HG03139 (cell line): ENCODE measurements at regions not wholly inside any gene's neighbourhood (a gene's known extent, or its start where the extent isn't known, plus 50 kb on each side); places are given as distances from the start of the nearest gene placed in this dataset.
"Not testable (repeated sequence)": the region's sequence is repeated elsewhere in the genome, so short reads cannot be mapped to it uniquely, and the experiment has no call there.

Experiments
- ATAC-seq: cut with Tn5 transposase; IDR thresholded peaks from one replicate; pipeline ENCODE4 v1.9.1; 2021; ENCODE audit not compliant: unreplicated experiment

DNA sequence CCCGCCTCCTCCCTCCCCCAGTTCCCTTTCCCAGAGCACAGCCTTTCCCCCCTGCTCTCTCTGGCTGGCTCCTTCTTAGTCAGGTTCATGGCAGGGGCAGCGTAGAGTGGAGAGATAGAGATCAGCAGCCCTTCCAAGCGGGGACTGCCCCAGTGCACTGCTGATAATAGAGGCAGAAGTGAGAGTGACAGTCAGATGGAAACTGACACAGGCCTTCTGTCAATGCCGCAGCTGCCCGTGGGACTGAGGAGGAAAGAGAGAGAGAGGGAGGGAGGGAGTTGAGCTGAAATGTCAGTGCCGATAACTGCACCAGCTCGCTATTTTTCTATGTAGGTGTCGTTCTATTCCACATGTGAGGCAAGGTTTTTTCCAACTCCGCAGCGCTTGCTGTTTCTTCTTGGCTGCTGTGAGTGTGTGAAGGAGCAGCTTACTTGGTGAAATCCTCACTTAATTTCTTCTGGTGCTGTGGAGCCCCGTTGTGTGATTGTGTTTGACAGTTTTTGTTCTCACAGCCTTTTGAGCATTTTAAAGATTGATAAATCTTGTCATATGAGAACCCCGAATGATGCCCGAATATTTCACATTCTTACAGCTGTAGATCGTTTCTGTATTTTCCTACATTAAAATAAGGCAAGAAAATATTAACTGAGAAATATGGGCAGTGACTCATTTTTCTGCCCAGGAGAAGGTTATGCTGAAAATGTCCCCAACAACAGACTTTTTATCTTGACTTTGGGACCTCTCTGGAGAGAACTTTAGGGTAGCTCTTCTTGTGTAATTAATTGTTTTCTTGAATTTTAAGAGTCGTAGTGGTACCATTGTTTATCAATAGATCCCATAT lies 386.4 kb upstream of the MMS22L start:
- ATAC-seq: peak; percentile 100

DNA sequence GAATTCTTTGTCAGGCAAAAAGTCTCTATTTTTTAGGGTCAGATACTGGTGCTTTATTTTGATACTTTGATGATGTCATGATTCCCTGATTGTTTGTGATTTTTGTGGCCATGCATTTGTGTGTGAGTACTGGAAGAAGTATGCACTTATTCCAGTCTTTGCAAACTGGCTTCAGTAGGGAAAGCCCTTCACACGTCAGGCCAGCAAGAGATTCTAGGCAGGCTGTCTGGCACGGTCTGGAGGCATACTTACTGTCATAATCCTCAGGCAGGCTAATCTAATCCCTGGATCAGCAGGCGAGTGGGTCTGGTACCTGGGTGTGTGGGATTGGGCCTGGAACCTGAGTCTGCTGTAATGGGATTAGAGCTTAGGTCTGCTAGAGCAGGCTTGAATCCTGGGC lies 391.8 kb upstream of the MMS22L start:
- ATAC-seq: no peak

DNA sequence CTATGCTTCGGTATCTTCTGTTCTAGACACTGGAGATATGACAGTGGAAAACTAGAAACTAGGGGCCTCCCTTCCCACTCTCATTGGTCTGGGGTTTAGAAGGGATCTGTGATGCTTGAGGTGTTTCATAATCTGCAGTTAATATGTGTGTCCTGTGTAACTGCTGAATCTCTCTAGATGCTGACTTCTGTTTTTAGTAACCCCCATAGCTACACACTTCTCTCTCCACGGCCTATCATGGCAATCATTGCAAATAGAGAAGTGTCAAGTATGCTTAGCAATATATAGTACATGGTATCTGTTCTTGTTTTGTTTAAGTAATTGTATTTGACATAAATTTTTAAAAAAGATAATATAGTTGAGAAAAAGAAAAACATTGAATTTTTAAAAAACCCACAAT lies 394.6 kb upstream of the MMS22L start:
- no peak for ATAC-seq

DNA sequence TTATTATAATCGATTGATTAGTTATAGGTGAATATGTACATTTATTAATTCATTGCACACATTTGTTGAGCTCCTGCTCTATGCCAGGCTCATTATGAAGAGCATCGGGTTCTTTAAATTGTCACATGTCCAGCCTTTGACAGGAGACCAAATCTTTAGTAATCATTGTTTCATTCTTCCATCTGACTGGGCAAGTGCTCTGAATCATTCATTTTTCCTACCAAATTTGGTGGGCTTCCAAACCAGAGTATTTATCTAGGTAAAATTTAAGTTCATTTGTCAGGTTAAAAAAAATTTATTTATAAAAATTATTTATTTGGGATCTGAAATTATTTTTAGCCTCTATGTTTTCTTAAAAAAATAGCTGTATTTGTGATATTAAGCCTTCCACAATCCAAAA lies 404.9 kb upstream of the MMS22L start:
- ATAC-seq: no peak

DNA sequence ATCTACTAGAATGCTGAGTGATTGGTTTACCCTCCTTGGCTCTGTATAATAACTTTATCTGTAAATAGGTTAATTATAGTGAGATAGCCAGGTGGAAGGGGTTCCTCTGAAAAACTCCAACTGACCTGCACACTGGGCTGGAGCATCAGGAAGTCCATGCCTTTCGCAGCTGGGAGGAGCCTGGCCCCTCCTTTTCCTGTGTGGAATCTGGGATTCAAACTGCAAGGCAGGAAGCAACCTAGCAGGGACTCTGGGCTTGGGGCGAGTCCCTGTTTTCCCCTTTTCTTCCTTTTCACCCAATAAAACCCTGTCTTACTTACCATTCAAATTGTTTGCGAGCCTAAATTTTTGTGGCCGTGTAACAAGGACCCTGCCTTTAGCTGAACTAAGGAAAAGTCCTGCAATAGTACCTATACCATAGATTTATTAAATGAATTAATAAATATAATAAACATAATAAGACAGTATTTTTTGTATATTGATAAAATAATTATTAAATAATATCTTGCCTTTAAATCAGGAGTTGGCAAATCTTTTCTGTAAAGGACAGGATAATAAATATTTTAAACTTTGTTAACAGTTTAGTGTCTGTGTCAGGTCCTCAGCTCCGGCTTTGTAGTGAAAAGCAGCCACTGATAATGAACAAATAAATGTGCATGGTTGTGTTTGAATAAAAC lies 406.2 kb upstream of the MMS22L start:
- ATAC-seq: no peak

DNA sequence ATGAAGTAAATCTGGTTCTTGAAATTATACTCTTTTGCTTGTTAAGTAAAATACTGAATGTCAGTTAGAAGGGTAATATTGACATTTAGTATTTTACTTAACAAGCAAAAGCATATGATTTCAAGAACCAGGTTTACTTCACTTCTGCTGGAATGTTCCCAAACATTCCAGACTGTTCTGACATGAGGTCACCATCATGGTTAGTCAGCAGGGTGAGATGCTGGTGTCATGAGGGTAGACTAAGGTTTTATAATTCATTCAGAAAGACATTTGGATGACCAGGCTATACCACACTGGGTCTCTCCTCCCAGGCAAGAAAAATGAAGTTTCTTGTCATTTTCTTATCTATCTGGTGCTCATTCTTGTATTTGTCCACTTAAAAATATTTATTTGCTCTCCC lies 414.4 kb upstream of the MMS22L start:
- no peak for ATAC-seq

DNA sequence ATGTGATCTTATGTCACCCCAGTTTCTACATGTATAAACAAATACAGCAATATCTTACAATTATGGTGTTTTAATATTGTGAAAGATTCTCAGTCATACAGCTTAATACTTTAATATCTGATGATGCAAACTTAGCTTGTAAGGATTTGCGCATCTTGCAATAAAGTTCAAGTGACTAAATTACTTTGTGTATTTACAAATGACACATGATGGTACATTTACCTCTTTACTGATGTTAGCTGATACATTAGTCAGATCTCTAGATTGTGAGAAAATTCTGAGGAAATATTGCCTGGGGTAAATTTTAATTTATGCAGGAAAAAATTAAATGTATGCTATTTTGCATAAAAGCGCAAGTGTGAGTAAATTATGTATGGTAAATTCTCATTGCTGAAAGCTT lies 418.8 kb upstream of the MMS22L start:
- no peak for ATAC-seq

DNA sequence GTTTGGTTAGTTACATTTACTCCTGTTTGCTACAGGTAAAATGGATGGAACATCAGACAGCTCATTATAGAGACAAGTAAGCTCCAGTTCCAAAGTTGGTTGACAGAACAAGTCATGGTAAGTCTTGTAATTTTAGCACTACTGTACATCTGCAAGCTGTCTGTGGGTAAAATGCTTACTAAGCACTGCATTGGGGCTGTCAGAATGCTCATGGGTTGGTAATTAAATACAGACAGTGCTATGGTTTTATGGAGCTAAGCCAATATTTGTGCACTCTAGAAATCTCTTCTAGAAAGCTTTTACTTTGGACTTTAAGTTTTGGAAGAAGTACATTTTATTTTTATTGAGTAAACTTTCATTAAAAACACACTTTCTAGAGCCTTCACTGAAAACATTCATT lies 419.2 kb upstream of the MMS22L start:
- no peak for ATAC-seq

DNA sequence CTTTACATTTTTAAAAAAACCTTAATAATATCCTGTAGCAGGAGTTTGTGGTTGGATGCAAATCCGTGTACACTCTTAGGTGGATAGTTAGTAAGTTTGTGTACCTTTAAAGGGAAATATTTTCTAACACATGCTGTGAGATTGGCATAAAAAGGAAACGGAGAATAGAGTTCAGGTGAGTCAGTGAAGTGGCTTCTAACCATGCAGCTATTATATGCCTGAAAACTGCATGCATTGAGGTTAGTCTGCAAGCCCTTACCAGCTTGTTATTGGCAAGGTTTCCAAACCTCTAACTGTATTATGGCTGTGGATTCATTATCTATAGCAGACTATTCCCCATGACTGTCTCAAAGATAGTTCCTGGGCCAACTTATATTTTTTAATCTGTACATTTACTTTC lies 420.6 kb upstream of the MMS22L start:
- no peak for ATAC-seq

DNA sequence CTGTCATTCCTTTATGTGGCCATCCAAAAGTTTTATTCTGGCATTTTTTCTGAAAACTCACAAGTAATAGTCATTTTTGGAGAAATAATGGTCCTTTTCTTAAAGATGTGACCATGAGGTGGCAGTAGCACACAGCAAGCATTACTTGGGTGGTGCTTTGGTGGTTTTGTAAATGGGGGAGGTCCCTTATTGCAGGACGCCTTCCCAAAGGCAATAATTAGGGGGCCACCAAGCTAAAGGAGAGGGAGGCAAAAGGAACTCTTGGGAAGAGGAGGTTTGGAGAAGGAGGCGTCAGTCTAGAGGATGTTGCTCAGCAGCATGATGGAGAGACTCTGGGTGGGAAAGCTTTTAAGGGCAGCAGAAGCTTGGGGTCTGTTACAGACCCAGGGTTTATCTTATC lies 422.6 kb upstream of the MMS22L start:
- ATAC-seq: no peak

DNA sequence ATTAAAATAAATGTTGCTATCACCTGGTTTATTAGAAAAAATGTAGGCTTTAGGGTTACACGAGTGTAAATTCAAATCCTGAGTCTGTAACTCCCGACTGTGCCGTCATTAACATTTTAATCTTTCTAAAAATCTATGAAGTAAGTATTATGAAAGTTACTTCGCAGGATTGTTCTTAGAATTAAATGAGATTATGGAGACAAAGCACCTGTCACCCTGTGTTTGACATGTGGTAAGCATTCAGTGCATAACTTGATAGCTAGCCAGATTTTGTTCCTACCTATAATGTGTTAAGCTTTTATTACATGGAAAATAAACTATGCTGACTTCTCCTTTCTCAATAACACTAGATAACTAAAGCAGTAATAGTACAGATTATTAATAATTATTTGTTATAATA lies 429.7 kb upstream of the MMS22L start:
- ATAC-seq: no peak

DNA sequence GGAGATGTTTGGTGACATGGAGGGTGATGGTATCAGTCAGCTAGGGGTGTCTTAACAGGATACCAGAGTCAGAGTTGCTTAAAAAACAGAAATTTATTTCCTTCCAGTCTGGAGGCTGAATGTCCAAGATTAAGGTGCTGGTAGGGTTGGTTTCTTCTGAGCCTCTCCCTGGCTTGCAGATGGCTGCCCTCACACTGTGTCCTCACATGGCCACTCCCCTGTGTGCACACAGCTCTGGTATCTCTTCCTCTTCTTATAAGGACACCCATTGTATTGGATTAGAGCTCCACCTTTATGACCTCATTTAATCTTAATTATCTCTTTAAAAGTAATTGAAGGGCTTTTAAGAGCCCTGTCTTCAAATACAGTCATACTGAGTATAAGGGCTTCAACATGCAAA lies 431.8 kb upstream of the MMS22L start:
- ATAC-seq: no peak

DNA sequence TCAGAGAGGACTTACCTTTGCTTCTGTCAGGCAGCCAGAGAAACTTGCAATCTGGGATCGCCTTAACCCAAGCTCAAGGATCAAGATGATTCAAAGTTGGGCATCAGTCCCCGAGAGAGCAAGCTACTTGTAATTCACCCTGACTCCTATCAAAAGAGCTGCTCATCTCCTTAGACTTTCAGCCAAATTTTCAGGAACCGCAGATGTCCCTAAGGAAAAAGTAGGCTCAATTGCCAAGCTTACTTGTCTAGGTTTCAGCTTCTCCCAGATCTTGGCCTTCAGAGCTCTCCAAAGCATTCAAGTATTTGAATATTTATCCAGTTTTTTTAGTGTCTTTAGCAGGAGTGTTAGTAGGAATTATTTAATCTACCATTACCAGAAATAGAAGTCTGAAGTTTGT lies 434.1 kb upstream of the MMS22L start:
- no peak for ATAC-seq

DNA sequence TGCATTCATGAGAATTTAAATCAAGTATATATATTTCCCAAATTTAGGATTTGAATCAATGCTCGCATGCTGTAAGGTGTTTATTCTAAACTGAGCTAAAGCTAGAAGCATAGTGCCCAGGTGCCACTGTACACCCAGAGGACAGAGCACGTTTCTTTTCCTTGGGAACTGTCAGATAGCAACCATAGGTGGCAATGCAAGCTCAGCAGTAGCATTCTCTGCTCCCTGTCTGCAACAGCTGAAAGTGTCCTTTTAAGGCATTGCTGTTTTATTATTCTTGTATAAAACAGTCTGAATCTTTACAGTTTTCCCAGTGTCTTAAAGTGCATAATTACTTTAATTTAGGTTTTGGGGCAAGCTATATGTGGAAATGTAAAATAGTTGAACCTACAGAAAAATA lies 443.4 kb upstream of the MMS22L start:
- no peak for ATAC-seq

DNA sequence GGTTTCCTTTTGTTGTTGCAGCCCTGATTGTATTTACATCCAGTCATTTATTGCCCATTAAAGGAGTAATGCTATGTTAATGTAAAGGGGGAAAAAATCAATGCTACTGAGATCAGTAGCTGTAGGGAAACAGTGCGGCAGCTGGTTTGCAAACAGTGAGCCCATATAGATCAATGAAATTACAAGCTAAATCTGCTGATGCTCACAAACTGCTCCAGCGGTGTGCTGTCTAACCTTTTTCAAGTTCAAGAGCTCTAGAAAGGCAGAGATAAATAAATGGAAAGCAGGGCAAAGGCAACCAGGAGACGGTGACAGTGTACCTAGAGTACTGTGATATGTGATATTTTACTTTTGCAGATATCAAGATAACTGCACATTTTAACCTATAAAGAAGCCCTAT lies 449.0 kb upstream of the MMS22L start:
- ATAC-seq: no peak

DNA sequence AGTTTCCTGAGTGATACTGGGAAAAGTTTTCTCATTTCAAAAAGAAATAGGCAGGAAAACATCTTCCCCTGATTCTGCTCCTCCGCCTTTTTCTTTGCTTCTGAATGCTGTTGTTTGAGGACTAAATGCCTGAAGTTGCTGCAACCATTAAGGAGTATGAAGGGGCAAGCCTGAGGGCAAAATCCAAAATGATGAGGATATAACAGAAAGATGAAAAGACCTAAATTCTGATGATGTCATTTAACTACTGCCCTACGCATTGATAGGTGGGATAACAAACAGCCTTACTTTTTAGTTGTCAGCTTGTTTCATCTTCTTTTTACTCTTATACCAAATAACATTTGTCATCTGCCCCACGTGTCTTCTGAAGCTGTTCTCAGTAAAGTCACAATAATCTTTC lies 474.6 kb upstream of the MMS22L start:
- ATAC-seq: no peak

DNA sequence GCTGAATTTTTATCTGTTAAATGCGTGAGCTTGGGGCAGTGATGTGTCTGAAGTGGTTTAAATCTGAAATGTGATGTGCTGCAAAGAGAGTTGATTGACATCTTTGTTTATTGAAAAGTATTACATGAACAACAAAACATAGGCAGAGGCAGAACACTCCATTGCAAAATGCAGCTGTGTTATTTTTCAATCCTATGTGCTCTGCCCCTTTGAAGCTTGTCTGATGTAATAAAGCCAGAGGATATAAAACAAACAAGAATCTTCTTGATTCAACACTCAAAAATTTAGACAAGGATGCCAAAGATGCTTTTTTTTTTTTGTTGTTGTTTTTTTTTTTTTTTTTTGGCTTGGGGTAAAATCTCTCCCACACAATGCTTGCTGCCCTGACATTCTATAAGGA lies 482.4 kb upstream of the MMS22L start:
- ATAC-seq: no peak

DNA sequence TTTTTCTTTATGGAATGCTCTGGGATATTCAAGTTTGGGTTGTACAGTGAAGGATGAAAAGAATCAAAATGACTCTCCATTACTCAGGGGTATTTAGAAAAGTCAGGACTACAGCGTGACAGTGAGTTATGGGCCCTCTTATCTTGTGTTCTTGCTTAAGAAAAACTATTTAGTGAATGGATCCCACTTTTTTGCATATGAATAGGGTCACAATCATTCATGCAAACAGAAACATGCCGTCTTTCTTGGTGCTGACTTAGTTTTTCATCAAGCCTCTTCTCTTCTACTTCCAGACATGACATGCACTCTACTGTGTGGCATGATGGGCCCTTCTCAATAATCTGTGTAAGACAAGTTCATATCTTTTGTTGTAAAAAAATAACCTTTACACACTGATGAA lies 488.4 kb upstream of the MMS22L start:
- no peak for ATAC-seq

DNA sequence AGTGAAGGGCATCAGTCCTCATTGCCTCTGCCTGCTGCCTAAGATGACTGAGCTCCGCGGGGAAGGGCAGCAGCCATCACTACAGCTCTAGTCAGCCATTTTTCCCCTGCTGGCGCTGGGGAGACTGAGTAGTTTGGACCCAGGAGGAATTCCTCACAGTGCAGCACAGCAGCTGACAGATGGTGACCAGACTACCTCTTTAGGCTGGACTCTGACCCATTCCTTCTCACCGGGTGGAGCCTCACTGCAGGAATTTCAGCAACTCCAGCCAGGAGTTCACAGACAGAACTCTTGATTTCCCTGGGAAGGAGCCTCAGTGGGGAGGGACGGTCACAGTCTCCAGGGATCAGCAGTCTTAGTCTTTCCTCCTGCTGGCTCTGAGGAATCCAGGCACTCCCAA lies 492.0 kb upstream of the MMS22L start:
- no peak for ATAC-seq

DNA sequence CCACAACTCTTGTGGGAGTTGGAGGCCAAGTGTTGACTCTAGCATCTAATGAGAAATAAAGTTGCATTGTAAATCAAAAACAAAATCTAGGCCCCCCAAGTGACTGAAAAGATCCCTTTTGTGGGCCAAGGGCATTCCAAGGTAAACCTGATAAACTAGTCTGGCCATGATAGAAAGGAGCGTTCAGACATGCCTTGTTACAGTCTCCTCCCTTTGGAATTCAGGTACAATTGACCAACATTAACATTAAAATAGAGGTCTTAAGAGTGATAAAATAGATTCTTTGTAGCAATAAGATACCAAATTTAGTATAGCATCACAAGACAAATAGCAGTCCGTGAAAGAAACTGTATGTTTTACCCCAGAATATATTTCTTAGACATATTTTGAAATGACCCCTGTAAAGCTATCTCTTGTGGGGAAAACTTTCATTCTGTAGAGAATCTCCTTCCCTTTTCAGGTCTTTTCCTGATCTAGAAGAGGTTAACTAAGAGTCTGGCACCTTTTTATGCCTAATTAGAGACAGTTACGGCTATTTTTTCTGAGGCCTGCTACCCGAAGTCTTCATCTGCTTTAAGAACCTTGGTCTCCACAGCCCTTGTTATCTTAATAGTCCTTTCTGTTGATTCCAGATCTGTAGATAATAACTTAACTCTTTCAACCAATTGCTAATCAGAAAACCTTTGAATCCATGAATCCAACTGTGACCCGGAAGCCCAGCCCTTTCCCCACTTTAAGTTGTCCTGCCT lies 495.4 kb upstream of the MMS22L start:
- no peak for ATAC-seq

DNA sequence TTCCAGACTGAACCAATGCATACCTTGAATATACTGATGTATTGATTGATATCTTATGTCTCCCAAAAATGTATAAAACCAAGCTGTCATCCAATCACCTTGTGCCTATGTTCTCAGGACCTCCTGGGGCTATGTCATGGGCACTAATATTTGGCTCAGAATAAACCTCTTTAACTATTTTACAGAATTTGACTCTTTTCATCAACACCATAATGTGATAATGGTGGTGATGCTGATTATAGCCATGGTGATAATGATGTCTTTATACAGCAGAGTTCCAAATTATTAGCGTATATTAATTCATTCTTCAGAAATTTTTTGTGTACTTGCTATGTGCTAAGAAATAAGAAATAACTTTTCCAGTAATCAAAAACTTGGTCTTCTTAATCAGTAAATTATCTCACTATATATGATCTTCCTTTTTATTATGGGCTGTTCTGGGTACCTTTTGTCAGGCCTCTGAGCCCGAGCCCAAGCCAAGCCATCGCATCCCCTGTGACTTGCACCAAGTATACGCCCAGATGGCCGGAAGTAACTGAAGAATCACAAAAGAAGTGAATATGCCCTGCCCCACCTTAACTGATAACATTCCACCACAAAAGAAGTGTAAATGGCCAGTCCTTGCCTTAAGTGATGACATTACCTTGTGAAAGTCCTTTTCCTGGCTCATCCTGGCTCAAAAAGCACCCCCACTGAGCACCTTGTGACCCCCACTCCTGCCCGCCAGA lies 496.2 kb upstream of the MMS22L start:
- not testable (repeated sequence) for ATAC-seq
